ENCODE measurements at regions not wholly inside any gene's neighbourhood (a gene's known extent, or its start where the extent isn't known, plus 50 kb on each side); places are given as distances from the start of the nearest gene placed in this dataset.

GRCh38 chr18:76554547-76555222, 59.6 kb upstream of the ZNF516 start:
- no peak overlapping the region for H3K27ac Mint-ChIP-seq
- H3K27me3 Mint-ChIP-seq = peaks cover 13% of the 10 kb centered on the region
- no peak overlapping the region for H3K4me3 Mint-ChIP-seq
- no peaks in the 10 kb centered on the region for H3K36me3 Mint-ChIP-seq
- DNase-seq = no peak
- H3K9me3 Mint-ChIP-seq = no peaks in the 10 kb centered on the region
- no peaks in the 10 kb centered on the region for H3K4me1 Mint-ChIP-seq

GRCh38 chr18:76553715-76554546, 58.9 kb upstream of the ZNF516 start:
- DNase-seq = no peak
- Mint-ChIP-seq H3K27me3 (peaks cover 6% of the 10 kb centered on the region), H3K4me1 (no peaks in the 10 kb centered on the region)

DNA sequence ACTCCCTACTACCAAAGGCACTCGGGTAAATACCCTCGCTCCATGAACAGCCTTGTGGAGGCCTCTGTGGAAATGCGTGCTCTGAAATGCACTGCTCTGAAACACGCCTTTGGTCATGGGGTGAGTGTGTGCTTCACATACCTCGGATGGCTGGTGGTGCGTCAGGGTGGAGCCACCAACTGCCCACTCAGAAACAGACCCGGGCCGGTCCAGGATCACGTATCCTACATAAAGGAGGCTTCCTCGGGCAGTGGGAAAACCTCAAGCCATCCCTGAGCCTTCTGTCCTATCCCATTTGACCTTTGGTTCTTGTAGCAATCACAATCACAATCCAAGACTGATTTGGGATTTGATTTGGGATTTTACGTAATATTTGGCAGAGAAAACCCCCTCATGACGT, 53.5 kb upstream of the ZNF516 start:
- DNase-seq = no peak
- peaks cover 3% of the 10 kb centered on the region for H3K27me3 Mint-ChIP-seq
- H3K4me1 Mint-ChIP-seq = no peaks in the 10 kb centered on the region
- no peaks in the 10 kb centered on the region for H3K9me3 Mint-ChIP-seq
- no peaks in the 10 kb centered on the region for H3K36me3 Mint-ChIP-seq
- no peak overlapping the region for H3K4me3 Mint-ChIP-seq
- no peak overlapping the region for H3K27ac Mint-ChIP-seq

More at GRCh38 chr18:76553715-76554546, 58.9 kb upstream of the ZNF516 start:
- no peak overlapping the region for H3K4me3 Mint-ChIP-seq
- H3K27ac Mint-ChIP-seq = no peak overlapping the region
- no peaks in the 10 kb centered on the region for H3K36me3 Mint-ChIP-seq
- no peaks in the 10 kb centered on the region for H3K9me3 Mint-ChIP-seq

GRCh38 chr18:76547296-76547695, 52.3 kb upstream of the ZNF516 start:
- H3K36me3 Mint-ChIP-seq = no peaks in the 10 kb centered on the region
- peaks cover 2% of the 10 kb centered on the region for H3K27me3 Mint-ChIP-seq
- H3K27ac Mint-ChIP-seq = no peak overlapping the region
- no peak for DNase-seq
- no peaks in the 10 kb centered on the region for H3K4me1 Mint-ChIP-seq
- H3K9me3 Mint-ChIP-seq = no peaks in the 10 kb centered on the region
- no peak overlapping the region for H3K4me3 Mint-ChIP-seq

GRCh38 chr18:76546436-76546835, 51.4 kb upstream of the ZNF516 start:
- Mint-ChIP-seq H3K9me3 (no peaks in the 10 kb centered on the region), H3K36me3 (no peaks in the 10 kb centered on the region), H3K27me3 (no peaks in the 10 kb centered on the region), H3K27ac (no peak overlapping the region), H3K4me3 (no peak overlapping the region), H3K4me1 (no peaks in the 10 kb centered on the region)
- DNase-seq = no peak

GRCh38 chr18:76546088-76546435, 51.0 kb upstream of the ZNF516 start:
- DNase-seq = no peak
- Mint-ChIP-seq H3K4me1 (no peaks in the 10 kb centered on the region), H3K27ac (no peak overlapping the region), H3K27me3 (peaks cover 3% of the 10 kb centered on the region), H3K9me3 (no peaks in the 10 kb centered on the region), H3K4me3 (no peak overlapping the region), H3K36me3 (no peaks in the 10 kb centered on the region)

DNA sequence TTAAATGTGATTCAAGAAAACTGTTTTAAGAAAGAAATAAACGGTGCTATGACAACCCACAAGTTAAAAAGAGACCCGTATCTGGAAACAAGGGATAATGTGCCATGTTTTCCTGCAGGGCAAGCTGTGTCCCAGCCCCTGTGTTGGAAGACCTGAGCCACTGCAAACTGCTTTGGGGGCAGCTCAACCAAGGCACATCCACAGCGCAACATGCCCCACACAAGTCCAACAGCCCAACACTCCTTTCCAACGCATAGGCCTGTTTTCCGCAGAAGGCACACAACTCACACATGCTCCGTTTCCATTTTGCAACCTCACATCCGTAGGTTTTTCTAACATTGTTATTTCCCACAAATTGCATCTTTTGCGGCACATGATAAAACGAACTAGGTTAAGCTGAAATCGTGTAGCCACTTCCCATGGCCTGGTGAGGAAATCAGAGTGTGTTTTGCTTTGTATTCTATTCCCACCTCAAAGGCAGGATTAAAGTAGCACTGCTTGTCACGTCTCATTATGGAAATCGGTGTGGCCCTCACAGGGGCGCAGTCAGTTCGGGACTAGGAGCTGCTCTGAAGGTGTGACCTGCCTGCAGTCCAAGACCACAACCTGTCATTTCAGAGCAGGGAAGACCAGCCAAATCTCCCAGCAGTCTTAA, 50.5 kb upstream of the ZNF516 start:
- no peaks in the 10 kb centered on the region for H3K36me3 Mint-ChIP-seq
- no peak for DNase-seq
- no peaks in the 10 kb centered on the region for H3K4me1 Mint-ChIP-seq
- H3K9me3 Mint-ChIP-seq = no peaks in the 10 kb centered on the region
- H3K27me3 Mint-ChIP-seq = peaks cover 3% of the 10 kb centered on the region
- no peak overlapping the region for H3K4me3 Mint-ChIP-seq
- H3K27ac Mint-ChIP-seq = no peak overlapping the region

DNA sequence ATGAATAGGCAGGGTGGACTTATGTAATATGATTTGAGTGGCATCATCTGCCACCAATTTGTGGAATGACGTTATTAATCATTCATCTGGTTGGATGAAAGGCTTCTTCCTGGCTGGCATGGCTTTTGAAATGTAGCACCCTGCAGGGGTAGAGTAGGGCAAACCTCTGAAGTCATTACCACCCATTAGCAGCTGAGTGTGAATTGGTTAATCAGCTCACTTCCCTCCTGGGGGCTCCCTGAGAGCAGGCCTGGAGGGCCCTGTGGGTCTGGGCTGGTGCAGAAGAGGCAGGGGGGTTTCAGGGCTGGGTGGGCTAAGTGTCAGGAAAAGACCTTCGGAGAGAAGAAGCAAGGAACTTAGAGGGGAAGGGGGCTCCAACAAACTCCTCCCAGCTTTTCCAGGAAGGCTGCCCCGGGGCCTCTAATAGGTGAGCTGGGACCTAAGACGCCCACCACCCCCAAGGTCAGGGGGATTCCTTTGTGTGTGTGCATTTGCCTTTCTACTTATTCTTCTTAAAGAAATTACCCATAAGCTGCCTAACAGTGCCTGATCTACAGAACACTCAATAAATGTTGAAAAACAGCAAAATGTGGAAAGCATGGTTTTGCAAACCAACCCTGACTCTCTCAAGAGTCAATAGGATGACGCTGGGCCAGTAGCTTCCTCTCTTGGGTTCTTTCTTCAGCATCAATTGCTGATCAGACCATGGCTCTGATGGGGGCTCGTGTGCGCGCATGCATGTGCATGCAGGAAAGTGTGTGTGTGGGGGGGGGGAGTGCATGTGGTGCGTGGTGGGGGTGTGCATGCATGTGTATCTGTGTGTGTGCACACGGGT, 49.7 kb upstream of the ZNF516 start:
- Mint-ChIP-seq H3K27ac (no peak overlapping the region), H3K4me1 (no peaks in the 10 kb centered on the region), H3K36me3 (no peaks in the 10 kb centered on the region), H3K4me3 (no peak overlapping the region), H3K9me3 (no peaks in the 10 kb centered on the region), H3K27me3 (peaks cover 3% of the 10 kb centered on the region)
- DNase-seq = no peak
